ENCODE measurements at regions not wholly inside any gene's neighbourhood (a gene's known extent, or its start where the extent isn't known, plus 50 kb on each side); places are given as distances from the start of the nearest gene placed in this dataset.
"Not testable (repeated sequence)": the region's sequence is repeated elsewhere in the genome, so short reads cannot be mapped to it uniquely, and the experiment has no call there.

GRCh38 chr13:71214821-71215220 is 652.2 kb downstream of the DACH1 start:
- no peak for DNase-seq (ENCODE audit: low read depth)

DNA sequence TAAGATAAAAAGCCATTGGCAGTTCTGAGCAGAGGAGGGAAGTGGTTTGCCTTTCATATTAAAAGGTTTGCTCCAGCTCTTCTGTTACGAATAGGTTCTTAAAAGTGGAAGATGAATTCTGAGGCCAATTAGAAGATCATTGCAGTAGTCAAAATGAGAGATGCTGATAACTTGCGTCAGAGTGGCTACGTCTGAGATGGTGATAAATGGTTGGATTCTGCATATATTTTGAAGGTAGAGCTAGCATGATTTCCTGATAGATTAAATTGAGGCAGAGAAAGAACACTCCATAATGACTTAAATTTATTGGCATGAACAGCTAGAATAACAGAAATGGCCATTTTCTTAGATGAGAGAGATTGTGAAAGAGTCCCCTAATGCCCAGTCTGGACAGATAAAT is 652.6 kb downstream of the DACH1 start:
- no peak for DNase-seq (ENCODE audit: low read depth)

DNA sequence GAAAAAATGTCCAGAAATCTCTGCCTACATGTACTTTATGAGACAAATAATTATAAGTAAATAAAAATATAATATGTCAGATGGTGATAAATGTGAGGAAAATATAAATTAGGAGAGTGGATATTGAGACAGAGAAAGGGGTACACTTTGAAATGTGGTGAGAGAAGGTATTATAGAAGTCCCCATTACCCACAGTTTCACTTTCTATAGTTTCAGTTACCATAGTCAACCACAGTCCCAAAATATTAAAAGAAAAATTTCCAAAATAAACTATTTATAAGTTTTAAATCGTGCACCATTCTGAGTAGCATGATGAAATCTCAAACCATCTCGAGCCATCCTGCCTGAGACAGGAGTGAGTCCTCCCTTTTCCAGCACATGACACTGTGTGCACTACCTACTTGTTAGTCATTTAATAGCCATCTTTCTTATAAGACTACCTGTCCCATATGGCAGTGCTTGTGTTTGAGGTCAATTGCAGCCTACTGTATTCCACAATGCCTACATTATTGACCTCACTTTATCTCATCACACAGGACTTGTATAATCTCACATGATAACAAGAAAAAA is 653.7 kb downstream of the DACH1 start:
- DNase-seq (ENCODE audit: low read depth), result no peak

DNA sequence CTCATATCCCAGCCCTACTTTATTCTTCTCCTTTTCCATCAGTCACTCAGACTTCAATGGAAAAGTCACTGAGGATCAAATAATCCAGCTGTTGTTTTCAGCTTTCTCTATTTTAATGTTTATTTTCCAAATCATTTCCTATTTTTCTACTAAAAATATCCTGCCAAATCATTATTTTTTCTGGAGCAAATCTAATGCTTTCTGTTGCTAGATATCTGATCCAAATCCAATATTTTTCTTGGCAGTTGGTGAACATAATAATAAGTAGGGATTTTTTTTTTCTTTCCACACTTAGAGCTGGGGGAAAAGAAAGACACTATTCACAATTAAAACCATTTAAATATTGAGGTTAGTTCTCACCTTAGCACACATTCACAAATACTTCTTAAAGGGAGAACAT is 656.1 kb downstream of the DACH1 start:
- no peak for DNase-seq (ENCODE audit: low read depth)

- DNase-seq (ENCODE audit: low read depth), result no peak
Observed at GRCh38 chr13:71209217-71209616, 657.8 kb downstream of the DACH1 start.

DNA sequence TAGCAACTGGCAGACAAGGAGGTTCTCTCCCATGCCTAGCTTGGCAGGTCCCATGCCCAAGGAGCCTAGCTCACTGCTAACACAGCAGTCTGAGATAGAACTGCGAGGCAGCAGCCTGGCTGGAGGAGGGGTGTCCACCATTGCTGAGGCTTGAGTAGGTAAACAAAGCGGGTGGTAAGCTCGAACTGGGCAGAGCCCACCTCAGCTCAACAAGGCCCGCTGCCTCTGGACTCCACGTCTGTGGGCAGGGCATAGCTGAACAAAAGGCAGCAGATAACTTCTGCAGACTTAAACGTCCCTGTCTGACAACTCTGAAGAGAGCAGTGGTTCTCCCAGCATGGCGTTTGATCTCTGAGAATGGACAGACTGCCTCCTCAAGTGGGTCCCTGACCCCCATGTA is 682.4 kb downstream of the DACH1 start:
- not testable (repeated sequence) for DNase-seq (ENCODE audit: low read depth)

GRCh38 chr13:71183352-71183751 is 683.7 kb downstream of the DACH1 start:
- DNase-seq (ENCODE audit: low read depth), result not testable (repeated sequence)

DNA sequence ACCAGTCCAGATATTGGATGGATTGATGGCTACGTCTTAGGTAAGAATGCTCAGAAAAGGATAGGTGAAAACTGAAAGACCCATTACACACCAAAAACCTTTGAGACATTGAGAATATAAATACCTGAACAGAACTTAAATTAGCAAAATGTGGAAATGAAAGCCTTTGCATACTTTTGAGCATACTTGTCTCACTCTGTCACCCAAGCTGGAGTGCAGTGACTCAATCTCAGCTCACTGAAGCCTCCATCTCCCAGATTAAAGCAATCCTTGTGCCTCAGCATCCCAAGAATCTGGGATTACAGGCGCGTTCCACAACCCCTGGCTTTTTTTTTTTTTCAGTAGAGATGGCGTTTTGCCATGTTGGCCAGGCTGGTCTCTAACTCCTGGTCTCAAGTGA is 695.3 kb downstream of the DACH1 start:
- no peak for DNase-seq (ENCODE audit: low read depth)

- no peak for DNase-seq (ENCODE audit: low read depth)
Observed at GRCh38 chr13:71169180-71169579, 697.8 kb downstream of the DACH1 start.

GRCh38 chr13:71156550-71156949 is 710.5 kb downstream of the DACH1 start:
- no peak for DNase-seq (ENCODE audit: low read depth)

DNA sequence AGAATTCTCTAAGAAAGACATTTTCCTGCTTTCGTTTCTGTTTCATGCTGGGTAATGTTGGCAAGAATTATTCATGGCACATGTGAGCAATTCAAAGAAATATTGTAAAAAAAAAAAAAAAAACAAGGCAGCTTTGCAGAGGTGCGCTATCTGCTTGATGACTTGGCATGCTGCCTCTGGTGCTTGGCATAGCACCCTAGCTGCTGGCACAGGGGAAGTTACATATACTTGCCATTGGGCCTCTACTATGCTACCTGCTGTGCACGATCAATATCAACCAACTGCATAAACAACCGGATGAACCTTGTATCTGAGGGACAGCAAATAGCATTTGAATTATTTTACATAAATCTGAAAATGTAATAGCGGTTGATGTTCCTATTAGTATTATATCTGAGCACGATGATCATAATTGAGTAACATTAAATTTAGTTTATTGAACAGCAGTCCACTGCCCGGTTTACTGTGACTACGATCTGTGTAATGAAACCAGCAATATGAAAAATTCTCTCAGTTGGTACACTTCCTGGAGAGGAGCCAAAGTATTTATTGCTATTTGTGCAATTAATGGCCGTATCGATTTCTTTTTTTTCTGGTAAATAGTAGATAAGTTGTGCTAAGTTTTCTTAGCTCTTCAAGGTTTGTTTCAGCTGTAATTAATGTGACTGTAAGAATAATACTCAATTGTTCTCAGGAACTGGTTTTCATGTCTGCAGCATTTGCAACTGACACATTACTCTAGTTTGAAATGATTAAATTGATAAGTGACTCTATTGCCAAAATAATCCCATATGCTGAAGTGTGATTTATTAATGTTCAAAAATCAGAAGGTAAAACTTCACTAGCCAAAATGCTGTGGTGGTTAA is 717.3 kb downstream of the DACH1 start:
- no peak for DNase-seq (ENCODE audit: low read depth)

GRCh38 chr13:71149046-71149445 is 718.0 kb downstream of the DACH1 start:
- DNase-seq (ENCODE audit: low read depth), result no peak

DNA sequence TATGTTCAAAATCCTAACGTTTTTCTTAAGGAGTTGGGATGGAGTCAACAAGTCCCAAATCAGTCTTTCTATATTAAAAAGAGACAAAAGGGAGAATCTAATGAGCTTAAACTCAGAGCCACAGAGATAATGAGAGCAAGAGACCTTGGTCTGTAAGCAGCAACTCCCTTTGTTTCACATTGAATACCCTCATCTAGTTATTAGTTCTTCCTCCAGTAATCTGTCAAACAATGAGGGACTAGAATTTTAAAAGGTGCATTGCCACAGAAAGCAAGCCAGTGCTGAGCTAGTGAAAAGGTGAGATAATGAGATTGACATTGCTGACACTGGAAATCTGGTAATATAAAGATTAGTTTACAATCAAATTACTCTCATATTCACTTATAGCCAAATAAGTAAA is 718.6 kb downstream of the DACH1 start:
- DNase-seq (ENCODE audit: low read depth), result no peak

GRCh38 chr13:71144883-71145282 is 722.1 kb downstream of the DACH1 start:
- DNase-seq (ENCODE audit: low read depth), result no peak

DNA sequence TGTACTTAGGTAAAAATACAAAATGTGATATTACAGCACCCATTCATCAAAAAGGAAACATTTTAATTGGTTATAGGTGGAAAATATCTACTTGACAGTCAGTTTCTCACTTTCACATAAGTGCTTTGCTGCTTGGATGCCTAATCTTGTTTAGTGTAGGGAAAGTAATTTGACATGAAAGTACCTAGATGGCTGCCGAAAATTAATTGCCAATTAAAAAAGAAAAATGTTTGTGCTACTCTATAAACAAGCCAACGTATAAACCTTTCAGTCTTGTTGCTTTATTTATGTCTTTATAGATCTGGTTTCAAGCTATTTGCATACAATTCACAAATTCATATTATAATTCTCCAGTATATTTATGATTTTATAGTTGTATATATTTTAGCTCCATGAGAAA is 729.9 kb downstream of the DACH1 start:
- no peak for DNase-seq (ENCODE audit: low read depth)

GRCh38 chr13:71124230-71124629 is 742.8 kb downstream of the DACH1 start:
- DNase-seq (ENCODE audit: low read depth), result no peak

- no peak for DNase-seq (ENCODE audit: low read depth)
Observed at GRCh38 chr13:71118779-71119364, 748.1 kb downstream of the DACH1 start.

- no peak for DNase-seq (ENCODE audit: low read depth)
Observed at GRCh38 chr13:71117920-71118319, 749.1 kb downstream of the DACH1 start.

- no peak for DNase-seq (ENCODE audit: low read depth)
Observed at GRCh38 chr13:71115301-71115700, 751.7 kb downstream of the DACH1 start.

DNA sequence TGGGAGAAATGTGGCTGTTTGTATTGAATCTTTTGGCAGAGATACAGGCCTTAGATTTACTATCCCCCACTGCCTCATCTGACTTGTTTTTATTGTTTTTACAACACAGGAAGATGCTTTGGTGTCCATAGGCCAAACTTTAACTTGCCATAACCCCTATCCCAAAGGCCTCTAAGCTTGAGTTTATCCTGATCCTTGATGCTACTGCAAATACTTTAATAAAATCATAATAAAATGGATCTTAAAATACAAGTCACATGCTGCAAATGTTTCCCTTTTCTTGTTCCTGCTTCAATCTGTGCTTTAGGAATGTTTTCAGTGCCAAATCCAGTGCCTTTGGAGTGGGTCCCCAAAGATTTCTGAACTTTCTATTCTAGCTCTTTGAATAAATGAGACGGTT is 770.6 kb downstream of the DACH1 start:
- no peak for DNase-seq (ENCODE audit: low read depth)

DNA sequence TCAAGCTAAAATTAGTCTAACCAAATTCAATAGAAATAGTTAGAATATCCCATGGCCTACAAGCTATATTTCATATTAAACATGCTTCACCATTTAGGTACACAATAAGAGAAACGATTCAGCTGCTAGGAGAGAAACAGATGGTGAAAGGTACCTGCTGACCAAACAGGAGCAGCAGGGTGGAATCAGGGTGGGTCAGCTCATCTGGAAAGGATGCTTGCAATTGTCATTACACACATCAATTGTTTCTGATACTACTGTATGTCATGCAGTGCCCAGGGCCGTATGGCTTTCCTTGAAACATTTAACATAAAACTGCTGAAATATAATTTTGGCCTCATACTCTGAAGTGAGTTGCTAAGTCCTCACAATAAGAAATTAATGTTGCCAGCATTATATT is 776.0 kb downstream of the DACH1 start:
- DNase-seq (ENCODE audit: low read depth), result no peak

DNA sequence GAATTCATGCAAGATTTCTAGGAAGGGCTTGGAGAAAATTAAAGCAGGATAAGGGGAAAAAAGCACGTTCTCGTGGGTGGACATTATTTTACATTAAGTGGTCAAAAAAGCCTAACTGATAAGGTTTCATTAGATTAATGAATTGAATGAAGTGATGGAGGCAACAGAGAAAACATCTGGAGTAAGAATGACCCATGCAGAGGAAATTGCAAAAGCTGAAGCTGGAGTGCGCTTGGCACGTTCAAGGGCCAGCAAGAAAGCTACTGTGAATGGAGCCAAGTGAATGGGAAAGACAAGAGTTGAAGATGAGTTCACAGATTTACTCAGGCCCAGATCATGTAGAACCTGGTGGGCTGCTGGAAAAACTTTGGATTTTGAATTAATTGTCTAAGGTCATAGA is 777.9 kb downstream of the DACH1 start:
- no peak for DNase-seq (ENCODE audit: low read depth)

- DNase-seq (ENCODE audit: low read depth), result no peak
Observed at GRCh38 chr13:71087432-71087831, 779.6 kb downstream of the DACH1 start.
